GM23338 (cell line): ENCODE measurements at regions not wholly inside any gene's neighbourhood (a gene's known extent, or its start where the extent isn't known, plus 50 kb on each side); places are given as distances from the start of the nearest gene placed in this dataset.

Source experiments
- ATAC-seq: fragments of 200-7000 bp; cut with Tn5 transposase; 3 replicates; pipeline ENCODE4 v1.9.1; 2020
- DNase-seq: peaks from one replicate; pipeline ENCODE4 v3.0.0-alpha.2; 2015; ENCODE audit warnings: low spot score
- H2AFZ ChIP-seq: fragments of 200-600 bp; sonication (generic); 2 replicates; pipeline ENCODE4 v1.8.0; 2016; ENCODE audit warnings: antibody characterized with exemption, mild to moderate bottlenecking, moderate library complexity
- H3F3A ChIP-seq: fragments of 200-600 bp; sonication (generic); replicated peaks from 2 replicates; pipeline ENCODE4 v1.8.0; 2017; ENCODE audit warnings: antibody characterized with exemption, mixed run types, low read depth
- H3K27ac ChIP-seq: fragments of 200-600 bp; sonication (generic); 2 replicates; pipeline ENCODE4 v1.6.1; 2016; ENCODE audit warnings: low read depth
- H3K27me3 ChIP-seq: fragments of 200-600 bp; sonication (generic); 2 replicates; pipeline ENCODE4 v1.8.0; 2016; ENCODE audit warnings: mild to moderate bottlenecking, mixed run types, moderate library complexity; ENCODE audit not compliant: insufficient read depth
- H3K36me3 ChIP-seq: fragments of 200-600 bp; sonication (generic); 2 replicates; pipeline ENCODE4 v1.8.0; 2016; ENCODE audit warnings: mild to moderate bottlenecking; ENCODE audit not compliant: insufficient read depth
- H3K4me1 ChIP-seq: fragments of 200-600 bp; sonication (generic); 2 replicates; pipeline ENCODE4 v1.8.0; 2016; ENCODE audit warnings: mild to moderate bottlenecking, moderate library complexity; ENCODE audit not compliant: insufficient read depth
- H3K4me2 ChIP-seq: fragments of 200-600 bp; sonication (generic); 2 replicates; pipeline ENCODE4 v1.7.1; 2017; ENCODE audit warnings: mixed run types
- H3K4me3 ChIP-seq: fragments of 200-600 bp; sonication (generic); 2 replicates; pipeline ENCODE4 v1.6.1; 2016; ENCODE audit warnings: mixed run types
- H3K79me2 ChIP-seq: fragments of 200-600 bp; sonication (generic); replicated peaks from 2 replicates; pipeline ENCODE4 v1.8.0; 2017; ENCODE audit warnings: mild to moderate bottlenecking; ENCODE audit not compliant: insufficient read depth
- H3K9me2 ChIP-seq: fragments of 200-600 bp; sonication (generic); 2 replicates; pipeline ENCODE4 v1.8.0; 2017; ENCODE audit not compliant: insufficient read depth
- H4K20me1 ChIP-seq: fragments of 200-600 bp; sonication (generic); replicated peaks from 2 replicates; pipeline ENCODE4 v1.8.0; 2017; ENCODE audit warnings: mild to moderate bottlenecking; ENCODE audit not compliant: insufficient read depth
- H3K27ac Mint-ChIP-seq: 2 replicates; pipeline ENCODE4 v1.8.0; 2020; ENCODE audit warnings: inconsistent platforms, mild to moderate bottlenecking, moderate library complexity, mixed read lengths
- H3K27me3 Mint-ChIP-seq: 3 replicates; pipeline ENCODE4 v1.8.0; 2022; ENCODE audit warnings: low read depth, mild to moderate bottlenecking, moderate library complexity, mixed read lengths, inconsistent platforms; ENCODE audit not compliant: insufficient read depth, poor library complexity
- H3K36me3 Mint-ChIP-seq: 3 replicates; pipeline ENCODE4 v1.8.0; 2021; ENCODE audit warnings: low read depth, mild to moderate bottlenecking, inconsistent platforms, moderate library complexity, mixed read lengths
- H3K4me1 Mint-ChIP-seq: 3 replicates; pipeline ENCODE4 v1.8.0; 2020; ENCODE audit warnings: mild to moderate bottlenecking, inconsistent platforms, mixed read lengths
- H3K4me3 Mint-ChIP-seq: 3 replicates; pipeline ENCODE4 v1.8.0; 2021; ENCODE audit warnings: moderate library complexity, mild to moderate bottlenecking, inconsistent platforms, mixed read lengths
- H3K9me3 Mint-ChIP-seq: 3 replicates; pipeline ENCODE4 v1.8.0; 2020; ENCODE audit warnings: moderate library complexity, mild to moderate bottlenecking, inconsistent platforms, mixed read lengths
- CTCF ChIP-seq, 2 experiments: fragments of 200-600 bp in 1 of 2; sonication (generic) in 1 of 2; conservative IDR thresholded peaks; 2 replicates each; pipeline versions ENCODE4 v1.5.1 to v1.6.1; 2016 to 2017; ENCODE audit warnings: antibody characterized with exemption in 2 of 2, low read depth in 2 of 2, mild to moderate bottlenecking in 2 of 2, moderate library complexity in 1 of 2
- ETS1 ChIP-seq: IDR thresholded peaks from 2 replicates; pipeline ENCODE4 v1.6.1; 2016; ENCODE audit warnings: antibody characterized with exemption
- EZH2phosphoT487 ChIP-seq: fragments of 200-600 bp; sonication (generic); IDR thresholded peaks from one replicate; pipeline ENCODE4 v1.8.1; 2018; ENCODE audit warnings: antibody characterized with exemption; ENCODE audit not compliant: unreplicated experiment
- REST ChIP-seq: IDR thresholded peaks from one replicate; pipeline ENCODE4 v1.6.1; 2018; ENCODE audit warnings: antibody characterized with exemption; ENCODE audit not compliant: unreplicated experiment
- ZNF114 ChIP-seq: fragments of 250-450 bp; sonication (Bioruptor Pico); IDR thresholded peaks from 2 replicates; pipeline ENCODE4 v1.5.0; 2020; ENCODE audit warnings: mild to moderate bottlenecking, moderate library complexity
- ZNF462 ChIP-seq: fragments of 250-450 bp; sonication (Bioruptor Pico); IDR thresholded peaks from 2 replicates; pipeline ENCODE4 v1.5.0; 2020; ENCODE audit warnings: mild to moderate bottlenecking, moderate library complexity

- TF ChIP-seq ETS1 (no peak), ZNF114 (no peak), EZH2phosphoT487 (no peak), REST (no peak), CTCF (conservative IDR thresholded peaks at IDR 0.05; ENCODE audit: low read depth in 2 of 2) (peak in 1 of 2 experiments; percentile 53; a peak in 3 of 4 replicates), ZNF462 (no peak)
- Mint-ChIP-seq H3K4me3 (no peak overlapping the region), H3K27ac (no peak overlapping the region), H3K9me3 (no peaks in the 10 kb centered on the region), H3K27me3 (peaks cover 22% of the 10 kb centered on the region), H3K36me3 (no peaks in the 10 kb centered on the region), H3K4me1 (peaks cover 11% of the 10 kb centered on the region)
- Histone ChIP-seq H2AFZ (no peak overlapping the region), H3K27me3 (no peaks in the 10 kb centered on the region), H3F3A (no peaks in the 10 kb centered on the region), H3K27ac (no peak overlapping the region), H3K4me1 (no peaks in the 10 kb centered on the region), H3K4me3 (no peak overlapping the region), H3K79me2 (no peaks in the 10 kb centered on the region), H3K4me2 (no peak overlapping the region), H3K36me3 (no peaks in the 10 kb centered on the region), H3K9me2 (no peaks in the 10 kb centered on the region), H4K20me1 (no peaks in the 10 kb centered on the region)
- ATAC-seq (peak; percentile 64), DNase-seq (peak; percentile 15)
These were observed 223.1 kb upstream of the B3GAT1 start for GRCh38 chr11:134634897-134635831.
